CD4-positive, alpha-beta T cell treated with Interferon alpha-2 for 1 hour (primary cell): ENCODE measurements at regions not wholly inside any gene's neighbourhood (a gene's known extent, or its start where the extent isn't known, plus 50 kb on each side); places are given as distances from the start of the nearest gene placed in this dataset.

Experiments used
- DNase-seq, 2 donors: peaks; one replicate each; pipeline ENCODE4 v3.0.0-alpha.2; 2020 to 2022

DNA sequence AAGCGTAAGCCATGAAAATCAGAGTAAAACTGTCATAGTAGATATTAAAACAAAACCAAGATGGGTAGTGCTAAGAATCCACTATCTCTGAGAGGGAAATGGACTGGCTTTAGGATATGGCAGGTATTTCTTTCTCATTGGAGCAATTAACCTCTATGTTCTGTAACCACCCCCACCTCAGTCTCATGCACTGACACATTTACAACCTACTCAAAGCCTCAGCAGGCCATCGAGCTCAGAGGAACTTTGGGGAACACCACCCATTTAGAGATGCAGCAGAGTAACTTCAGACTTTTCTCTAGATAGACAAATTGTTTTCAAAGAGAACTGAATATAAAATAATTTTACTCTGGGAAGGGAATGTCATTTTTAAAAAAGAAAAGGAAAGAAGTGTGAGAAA lies 615.8 kb upstream of the ZFHX3 start:
- no peak for DNase-seq

DNA sequence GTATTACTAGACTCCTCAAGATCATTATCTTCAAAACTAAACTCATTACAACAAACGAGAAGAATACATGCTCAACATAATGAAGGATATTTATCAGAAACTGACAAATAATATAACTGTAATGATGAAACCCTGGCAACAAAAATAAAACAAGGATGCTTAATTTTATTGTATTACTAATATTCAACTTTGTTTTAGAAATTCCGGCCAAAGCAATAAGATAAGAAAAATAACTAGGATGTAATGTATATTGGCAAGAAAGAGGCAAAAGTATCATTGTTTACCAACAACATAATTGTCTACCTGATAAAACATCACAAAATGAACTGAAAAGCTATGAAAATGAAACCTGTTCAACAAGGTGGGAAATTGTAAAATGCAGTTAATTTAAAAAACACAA lies 588.3 kb upstream of the ZFHX3 start:
- DNase-seq, result no peak

DNA sequence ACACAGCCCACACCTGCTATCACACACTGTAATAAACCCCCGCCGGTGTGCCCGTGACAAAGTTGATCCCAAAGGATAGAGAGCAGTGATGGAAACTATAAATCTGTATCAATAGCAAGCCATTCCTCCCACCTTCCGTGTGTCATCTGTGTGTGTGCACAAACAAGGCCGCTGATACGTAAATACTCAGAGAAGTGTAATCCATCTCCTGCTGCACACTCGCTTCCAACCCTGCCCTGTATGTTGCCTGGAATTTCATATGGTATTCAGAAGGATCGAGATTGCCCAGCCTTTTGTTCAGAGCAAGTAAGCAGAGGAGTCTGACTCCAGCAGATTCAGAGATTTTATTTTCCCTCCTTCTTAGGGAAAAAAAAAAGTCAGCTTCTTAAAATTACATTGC lies 581.1 kb upstream of the ZFHX3 start:
- no peak for DNase-seq

DNA sequence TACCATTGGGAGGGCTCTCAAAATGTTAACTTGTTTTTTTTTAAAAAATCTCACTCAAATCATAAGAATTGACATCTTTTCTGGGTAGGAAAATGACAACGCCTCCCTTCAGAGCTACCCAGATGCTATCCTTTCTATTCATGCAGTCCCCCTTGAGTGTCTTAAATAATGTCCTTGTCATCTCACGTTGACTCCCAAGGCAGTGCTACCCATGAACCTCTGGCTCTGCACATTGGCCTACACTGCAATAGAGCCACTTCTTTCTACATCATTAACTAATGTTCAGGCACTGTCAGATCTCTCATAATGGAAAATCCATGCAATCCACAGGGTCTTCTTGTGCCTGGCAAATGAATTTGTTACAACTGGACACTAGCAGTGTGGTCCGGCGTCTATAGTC lies 569.8 kb upstream of the ZFHX3 start:
- DNase-seq, result no peak

DNA sequence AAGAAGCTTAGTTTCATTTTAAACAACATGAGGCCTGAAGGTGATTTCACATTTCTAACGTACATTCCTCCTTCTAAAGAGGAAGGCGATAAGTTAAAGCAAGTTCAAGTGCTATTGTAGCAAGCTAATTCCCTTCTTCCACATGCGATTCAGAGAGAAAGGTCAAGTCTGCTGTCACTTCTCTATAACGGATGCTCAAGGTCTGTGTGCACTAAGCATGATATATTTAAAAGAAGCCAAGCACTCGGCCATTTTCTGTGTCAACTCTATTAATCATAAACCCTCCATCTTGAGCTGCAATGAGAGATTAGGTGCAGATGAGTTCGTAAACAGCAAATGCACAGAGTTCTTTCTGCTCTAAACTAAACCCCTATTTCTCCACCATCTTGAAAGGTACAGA lies 568.8 kb upstream of the ZFHX3 start:
- no peak for DNase-seq

DNA sequence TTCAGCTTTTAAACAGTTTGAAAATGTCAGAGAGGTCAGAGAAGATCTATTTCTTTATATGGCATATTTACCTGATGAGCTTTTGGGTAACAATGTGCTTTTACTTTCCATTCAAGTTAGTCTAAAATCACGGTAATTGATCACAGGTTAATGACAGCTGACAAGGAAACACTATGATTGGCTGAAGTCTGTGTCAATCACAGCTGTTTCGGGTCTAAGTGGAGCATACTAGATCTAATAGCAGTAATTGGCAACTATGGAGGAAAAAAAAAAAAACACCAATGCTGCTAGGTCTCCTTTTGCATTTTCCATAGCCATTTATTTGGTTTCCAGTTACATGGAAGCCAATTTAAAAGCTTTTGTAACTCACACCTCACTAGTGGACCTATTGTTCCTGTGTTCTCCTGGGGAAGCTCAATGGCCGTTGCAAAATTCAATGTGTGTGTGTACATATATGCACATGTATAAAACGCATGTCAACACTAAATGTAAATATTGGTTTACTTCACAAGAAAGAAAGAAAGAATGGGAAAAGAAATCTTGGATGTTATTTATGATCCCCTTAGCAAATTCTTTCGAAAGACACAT lies 568.3 kb upstream of the ZFHX3 start:
- no peak for DNase-seq

DNA sequence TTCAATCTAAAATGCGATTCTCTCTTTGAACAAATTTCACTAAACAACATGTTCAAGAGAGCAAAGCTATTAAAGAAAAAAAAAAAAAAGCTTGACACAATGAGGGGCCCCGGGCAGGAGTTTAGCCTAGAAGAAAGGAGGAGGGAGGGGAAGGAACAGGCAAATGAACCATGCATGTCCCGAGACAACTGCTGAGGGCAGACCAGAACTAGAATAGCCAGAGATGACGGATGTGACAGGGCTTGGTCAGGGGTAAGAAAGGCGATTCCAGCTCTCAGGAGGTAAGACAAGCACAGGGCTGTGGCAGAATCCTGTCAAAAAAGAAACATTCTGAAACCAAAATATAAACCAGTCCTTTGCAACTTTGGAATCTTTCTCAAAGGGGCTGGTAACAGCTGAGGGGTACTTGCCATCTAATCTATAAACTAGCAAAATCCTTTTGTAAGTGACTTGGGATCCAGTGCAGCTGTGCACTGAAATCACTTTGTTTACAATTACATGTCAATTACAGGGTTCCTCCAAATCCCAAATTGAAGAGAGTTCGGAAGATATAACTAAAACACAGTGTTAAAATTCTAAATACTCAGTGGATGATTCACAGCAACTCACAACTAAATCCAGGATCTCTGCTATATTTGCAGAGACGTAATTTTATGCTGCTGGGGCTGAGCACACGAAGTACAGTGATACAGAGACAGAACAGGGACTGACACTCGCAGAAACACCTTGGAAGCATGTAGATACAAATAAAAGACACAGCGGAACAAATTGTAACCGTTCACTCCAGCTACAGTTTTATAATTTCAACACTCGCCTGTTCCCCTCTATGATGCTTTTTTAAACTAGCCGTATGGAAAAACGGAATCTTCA lies 567.4 kb upstream of the ZFHX3 start:
- no peak for DNase-seq

DNA sequence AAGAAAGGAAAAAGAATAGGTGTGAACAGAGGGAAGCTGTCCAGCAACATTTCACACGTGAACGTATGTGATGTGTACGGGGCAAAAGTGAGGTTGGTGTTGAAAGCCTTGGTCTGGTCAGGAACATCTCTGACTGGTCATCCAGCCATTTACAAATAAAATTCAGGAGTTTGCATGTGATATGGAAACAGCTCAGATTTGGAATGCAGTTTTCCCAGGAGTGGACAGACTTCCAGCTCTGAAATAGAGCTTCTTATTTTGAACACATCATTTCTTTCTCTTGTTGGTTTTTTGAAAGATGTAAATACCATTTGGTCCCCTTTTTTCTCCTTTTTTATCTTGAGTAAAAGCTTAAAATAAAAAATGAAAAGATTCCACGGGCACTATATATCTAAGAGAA lies 566.2 kb upstream of the ZFHX3 start:
- no peak for DNase-seq

DNA sequence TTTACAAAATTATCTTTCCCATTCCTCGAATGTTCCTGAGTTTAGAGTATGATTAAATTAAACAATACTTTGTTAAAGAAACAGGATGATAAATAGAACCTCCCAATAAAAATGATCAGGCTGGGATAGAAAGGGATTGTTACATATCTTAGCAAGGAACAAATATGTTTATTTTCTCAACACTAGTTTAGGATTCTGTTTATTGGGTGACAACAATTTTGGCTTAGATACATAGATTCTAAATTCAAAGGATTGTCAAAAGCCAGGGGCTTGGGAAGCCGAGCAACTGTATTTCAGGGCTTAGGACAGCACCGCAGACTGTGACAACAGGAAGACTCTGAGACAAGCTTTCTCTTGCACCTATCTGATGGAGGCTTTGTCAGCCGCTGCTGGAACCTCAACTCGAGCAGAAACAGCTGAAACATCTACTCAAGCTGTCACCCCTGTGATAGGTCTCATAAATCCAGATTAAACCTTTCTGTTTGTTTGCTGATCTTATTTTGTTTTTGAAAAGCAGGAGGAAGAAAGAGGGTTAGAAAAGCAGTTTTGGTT lies 562.8 kb upstream of the ZFHX3 start:
- no peak for DNase-seq

DNA sequence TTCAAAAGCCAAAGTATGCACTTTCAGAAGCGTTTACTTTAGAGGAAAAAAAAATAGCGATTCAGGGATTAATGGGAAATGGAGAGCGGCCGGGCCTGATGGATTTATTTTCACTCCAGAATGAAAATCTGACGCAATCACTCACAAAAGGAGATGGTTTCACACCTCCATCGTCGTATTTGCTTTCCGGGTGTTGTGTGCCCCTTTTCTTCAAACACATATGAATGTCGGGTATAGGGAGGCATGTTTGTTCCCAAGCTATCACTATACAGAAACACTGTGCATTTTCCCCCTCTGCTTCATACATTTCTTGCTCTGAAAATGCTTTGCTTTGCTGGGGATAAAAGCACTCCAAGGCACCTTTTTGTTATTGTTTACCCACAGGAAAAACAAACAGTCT lies 562.2 kb upstream of the ZFHX3 start:
- DNase-seq, result no peak

DNA sequence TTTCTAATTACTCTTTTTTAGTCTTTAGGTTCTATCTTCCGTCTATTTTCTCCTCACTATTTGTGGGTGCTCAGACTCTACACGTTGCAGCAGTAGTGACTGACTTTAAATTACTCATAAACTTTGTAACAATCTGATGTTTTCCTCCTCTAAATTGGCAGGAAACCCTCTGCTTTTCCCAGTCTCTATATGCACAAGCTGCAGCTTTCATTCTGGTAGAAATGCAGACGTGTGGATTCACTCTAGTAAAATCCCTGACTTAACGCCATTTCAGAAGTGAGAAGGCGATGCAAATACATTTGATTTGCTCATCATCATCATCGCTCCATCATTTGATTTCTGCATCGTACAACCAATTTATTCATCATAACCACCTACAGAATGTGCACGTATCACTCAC lies 561.0 kb upstream of the ZFHX3 start:
- no peak for DNase-seq

DNA sequence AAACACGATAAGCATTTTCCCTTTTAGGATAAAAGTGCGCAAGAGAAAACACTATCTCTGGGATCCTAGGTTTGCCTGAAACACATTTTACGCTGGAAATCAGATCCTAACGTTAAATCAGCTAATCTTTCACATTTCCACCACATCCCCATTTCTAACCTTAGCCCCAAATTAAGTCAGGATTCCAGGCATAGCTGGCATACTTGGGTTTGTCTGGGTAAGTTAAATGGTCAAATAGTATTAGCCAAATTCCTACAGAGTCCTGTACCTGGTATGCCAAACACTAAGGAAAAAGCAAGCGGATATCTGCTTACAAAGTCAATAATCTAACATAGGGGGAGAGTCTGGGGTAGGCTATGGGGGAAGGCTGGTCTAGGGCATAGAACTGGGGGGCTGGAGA lies 557.4 kb upstream of the ZFHX3 start:
- no peak for DNase-seq

DNA sequence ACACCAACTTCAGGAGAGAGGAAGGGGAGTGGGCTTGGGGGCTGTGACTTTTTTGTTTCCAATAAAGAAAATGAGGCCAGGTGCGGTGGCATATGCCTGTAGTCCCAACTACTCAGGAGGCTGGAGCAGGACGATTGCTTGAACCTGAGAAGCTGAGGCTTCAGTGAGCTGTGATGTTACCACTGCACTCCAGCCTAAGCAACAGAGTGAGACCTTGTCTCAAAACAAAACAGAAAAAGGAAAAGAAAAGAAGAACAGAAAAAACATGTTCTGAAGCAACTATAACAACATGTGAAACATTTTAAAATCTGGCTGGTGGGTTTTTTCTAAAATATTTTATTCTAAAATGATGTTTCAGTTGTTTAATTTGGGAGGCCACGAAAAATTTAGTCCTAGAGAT lies 554.0 kb upstream of the ZFHX3 start:
- DNase-seq, result no peak

DNA sequence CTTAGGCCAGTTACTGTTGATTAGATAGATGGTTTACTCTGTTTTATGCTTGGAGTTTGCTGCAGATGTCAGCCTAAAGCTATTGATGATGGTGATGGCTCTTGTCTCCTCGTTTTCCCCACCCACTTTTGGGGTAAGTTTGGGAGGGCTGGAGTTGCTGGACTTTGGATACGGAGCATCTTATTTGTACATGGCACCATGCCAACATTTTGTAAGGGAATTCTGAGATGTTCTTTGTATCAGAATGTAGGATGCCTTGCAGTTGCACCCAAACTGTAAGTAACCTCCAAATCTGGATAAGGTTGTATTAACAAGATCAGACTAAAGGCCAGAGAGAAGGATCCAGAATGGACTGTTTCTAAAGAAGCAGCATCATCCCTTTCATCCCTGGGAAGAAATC lies 551.9 kb upstream of the ZFHX3 start:
- DNase-seq, result no peak

DNA sequence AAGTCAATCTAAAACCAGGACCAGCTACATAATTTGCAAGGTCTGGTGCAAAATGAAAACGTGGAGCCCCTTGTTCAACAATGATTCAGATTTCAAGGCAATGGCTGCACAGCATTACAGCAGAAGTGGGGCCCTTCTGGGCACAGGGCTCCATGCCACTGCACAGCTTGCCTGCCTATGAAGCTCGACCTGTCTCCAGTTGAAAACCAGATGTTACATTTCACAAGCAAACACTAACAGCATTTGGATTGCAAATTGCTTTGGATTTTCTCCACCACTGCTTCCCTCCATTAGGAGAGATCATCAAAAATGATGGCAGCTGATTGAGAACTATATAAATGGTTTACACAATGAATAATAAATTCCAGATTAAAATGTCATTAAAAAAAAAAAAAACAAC lies 551.4 kb upstream of the ZFHX3 start:
- DNase-seq, result no peak

DNA sequence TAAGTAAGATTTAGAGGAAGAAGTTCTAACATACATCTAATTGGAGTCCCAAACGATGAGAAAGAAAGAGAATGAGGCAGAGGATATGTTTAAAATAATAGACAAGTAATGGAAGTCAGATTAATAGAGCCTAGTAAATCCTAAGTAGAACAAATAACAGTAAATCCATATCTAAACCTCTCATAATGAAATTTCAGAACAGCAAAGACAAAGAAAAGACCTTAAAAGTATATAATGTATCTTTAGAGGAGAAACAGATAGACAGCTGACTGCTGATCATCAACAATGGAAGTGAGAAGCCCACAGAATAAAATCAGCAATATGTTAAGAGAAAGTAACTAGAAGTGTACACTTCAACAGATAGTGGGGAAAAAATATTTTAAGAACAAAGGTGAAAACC lies 536.2 kb upstream of the ZFHX3 start:
- DNase-seq, result no peak

DNA sequence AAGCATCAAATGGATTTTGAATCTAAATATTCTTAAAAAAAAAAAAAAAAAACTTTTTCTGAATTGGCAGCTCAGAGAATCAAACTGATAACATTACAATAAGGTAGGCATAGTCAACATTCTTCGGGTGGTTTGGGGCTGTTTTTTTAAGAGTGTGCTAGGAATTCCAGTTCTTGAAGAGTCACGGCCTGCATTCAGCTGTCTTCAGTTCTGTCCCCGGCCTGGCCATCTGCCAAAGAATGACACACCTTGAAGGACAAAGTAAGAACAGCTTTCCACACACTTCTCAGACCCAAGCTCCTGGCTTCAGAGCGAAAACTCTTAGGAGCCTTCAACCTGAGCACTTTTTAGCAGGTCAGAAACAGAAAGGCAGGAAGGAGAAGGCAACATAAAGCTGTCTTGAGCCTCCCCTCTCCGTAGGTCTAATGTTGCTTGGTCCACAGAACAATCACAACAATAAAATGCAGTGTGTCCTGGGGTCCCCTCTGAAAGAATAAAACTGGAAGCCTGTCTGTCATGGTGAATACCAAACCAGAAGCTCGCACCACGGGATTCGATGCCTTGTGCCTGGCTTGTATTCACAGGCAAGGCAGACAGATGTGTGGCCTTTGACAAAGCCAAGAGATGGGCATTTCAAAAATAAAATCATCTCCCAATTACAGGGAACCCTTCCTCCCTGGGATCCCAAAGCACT lies 524.4 kb upstream of the ZFHX3 start:
- DNase-seq, result no peak

DNA sequence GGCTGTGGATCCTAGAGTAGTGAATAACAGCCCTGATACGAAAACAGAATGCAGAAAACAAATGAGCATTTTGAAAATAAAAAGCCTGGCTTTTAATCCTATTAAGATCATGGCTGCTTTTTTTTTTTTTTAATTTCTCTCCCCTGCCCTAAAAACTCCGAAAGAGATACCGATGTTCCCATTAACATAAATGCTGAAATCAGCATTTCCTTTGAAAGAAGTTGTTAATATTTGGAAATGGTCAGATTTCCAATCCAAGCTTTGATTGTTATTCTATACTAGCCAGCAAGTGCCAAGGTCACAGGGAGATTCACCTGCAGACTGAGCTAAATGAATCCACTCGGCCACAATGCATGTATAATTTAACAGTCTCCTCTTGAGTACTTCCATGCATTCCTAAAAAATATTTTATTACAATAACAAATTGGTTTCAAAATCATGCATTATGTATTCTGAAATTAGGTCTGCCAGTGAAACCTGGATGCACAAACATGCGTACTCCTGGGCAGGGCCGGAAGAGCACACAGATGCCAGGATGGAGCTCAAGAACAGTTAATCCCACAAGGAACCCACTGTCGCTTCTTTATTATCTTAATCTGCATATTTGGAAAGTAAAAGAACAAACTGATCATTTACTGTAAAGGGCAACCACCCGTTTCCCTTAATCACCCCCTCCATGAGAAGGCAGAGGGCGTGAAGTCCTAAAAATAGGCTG lies 521.5 kb upstream of the ZFHX3 start:
- no peak for DNase-seq

DNA sequence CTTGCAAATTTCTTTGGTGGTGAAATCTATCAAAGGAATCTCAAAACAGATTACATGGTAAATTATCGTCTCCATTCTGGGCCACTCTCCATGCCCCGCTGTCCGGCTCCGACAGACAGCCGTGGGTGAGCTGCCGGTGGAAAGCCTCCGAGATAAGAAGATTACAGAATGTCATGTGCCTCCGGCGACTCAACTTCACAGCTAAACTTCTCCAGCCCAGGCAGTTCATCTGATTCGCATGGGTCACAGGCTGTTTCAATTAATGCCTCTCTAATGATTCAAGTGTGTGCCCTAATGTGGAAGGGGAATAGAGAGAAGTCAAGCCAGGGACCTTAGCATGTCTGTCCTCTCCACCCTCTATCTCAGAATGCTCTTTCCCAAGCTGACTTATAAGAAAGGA lies 520.8 kb upstream of the ZFHX3 start:
- no peak for DNase-seq

DNA sequence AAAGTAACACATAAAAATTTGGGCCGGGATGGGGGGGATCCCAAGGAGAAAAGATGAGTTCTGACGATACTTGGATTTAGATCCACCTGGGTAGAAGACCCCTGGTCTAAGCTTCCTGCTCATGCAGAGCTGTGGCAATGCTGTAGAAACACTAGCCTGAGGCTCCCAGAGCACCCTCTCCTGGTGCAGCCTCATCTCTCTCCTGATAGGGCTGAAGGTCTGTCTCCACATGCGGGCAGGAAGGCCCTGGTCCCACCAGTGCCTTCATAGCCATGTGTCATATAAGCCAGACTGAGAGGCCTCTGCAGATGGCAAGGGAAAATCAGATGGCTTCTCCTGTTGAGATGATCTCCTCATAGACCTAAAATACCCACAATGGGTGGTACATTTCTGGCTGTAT lies 518.0 kb upstream of the ZFHX3 start:
- DNase-seq, result no peak

DNA sequence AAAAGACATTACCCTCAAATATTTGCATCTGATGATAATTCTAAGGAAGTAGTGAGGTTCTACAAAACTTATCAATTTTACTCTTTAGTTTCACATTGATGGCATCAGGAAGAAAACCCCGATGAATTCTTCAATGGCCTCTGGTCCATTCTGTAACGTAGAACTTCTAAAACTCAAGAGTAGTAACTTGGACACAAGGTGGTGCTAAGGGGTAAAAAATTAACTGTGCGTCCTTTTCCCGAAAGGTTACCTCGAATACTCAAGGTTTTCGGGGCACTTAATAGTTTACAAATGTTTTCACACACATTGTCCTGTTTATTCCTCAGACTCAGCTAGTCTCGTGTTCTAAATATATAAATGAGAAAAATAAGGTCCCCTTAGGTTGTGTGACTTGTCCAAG lies 517.3 kb upstream of the ZFHX3 start:
- DNase-seq, result no peak

DNA sequence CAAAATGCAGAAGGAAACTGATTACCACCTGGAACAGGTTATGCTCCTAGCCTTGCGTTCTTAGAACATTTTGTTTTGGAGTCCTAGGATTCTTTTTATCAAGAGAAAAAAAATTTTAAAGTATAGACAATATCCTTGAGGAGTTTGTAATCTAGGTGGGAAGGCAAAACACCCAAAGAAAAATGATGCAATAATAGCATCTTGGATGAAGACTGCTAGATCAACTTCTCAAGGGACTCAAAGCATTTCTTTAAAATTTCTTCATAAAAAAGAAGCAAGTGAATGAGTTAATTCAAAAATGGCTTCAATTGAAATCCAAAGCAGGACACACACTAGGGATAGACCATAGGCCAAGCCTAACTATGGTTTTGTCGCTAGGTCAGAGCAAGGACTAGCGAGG lies 515.8 kb upstream of the ZFHX3 start:
- no peak for DNase-seq

DNA sequence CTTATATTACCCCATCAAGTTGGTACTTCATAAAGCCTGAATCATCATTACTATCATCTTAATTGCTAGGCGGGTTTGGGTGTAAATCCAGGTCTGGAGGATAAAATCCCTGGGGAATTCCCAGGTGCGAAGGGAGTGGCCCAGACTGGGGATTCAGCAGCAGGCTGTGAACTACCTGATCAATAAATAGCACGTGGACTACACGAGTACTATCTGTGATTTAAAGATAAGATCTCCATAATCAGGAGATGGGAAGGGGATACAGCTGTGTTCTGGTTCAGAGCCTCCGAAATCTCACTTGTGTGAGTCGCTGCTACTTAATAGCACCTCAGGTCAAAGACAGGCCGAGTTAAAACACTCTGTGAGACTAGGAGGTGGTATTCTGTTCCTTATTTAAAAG lies 512.6 kb upstream of the ZFHX3 start:
- DNase-seq, result no peak
